ENCODE measurements at regions not wholly inside any gene's neighbourhood (a gene's known extent, or its start where the extent isn't known, plus 50 kb on each side); places are given as distances from the start of the nearest gene placed in this dataset.
"Not testable (repeated sequence)": the region's sequence is repeated elsewhere in the genome, so short reads cannot be mapped to it uniquely, and the experiment has no call there.

DNA sequence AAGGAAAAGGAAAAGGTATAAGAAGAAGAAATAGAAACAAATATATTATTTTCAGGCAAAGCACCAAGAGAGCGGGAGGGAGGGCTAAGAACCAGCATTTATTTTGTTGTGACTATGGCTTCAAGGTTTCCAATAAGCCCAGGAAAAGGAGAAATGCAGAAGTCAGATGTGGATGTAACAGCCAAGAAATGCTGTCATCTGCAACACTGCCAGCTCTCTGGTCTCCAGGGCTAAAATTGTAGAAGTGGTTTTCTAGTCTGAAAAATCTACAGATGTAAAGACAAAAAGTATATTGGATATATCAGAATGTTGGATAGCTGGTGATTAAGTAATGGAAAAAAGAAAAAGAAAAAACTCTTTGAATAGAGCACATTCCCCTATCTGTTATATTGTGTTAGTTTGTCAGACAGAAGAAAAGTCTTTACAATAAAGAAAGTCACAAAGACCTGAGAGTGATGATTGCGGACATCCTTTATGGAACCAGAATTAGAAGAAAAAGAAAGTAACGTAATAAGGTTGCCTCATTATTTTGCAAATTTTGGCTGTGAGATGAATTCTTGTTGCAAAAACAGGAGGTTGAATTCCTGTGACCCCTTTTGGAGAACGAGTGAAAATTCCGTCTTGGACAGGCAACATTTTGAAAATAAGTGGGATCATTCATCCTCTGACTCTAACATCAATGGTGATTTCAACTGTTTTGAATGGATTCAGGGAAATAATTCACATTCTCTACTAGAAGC is 938.1 kb downstream of the TTLL7 start:
- DNase-seq, result no peak

DNA sequence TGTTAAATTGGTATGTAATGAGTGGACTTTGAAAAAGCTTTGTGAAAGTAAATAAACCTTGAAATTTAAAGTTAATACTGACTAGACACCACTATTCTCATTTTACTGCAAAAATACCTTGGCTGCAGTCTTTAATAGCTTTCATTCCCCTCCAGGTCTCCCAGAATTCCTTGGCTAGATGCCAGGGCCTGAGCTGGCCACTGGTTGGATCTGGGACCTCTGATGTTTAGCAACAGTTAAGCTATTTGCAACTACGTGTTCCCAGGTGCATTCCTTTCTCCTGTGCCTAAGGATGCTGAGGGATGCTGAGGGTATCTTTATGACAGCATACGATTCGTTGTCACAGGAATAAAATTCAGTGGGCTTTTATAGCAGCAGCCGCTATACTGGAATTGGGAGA is 938.7 kb downstream of the TTLL7 start:
- no peak for DNase-seq

DNA sequence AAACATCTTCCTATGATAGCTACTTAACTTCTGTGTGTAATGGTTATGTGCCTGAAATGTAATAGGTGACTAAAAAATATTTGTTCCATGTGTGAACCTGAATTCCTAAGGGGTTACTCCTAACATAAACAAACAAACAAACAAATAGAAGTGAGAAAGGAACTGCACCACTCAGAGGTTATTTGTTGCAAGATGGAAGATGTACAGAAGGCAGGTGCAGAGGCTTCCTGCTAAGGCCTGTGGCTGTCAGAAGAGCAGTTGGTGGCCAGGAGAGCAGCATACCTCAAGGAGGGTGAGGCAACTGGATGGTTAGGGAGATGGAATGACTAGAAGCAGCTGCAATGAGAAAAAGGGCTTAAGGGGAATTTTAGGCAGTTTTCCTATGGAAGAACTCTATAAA is 940.6 kb downstream of the TTLL7 start:
- no peak for DNase-seq

DNA sequence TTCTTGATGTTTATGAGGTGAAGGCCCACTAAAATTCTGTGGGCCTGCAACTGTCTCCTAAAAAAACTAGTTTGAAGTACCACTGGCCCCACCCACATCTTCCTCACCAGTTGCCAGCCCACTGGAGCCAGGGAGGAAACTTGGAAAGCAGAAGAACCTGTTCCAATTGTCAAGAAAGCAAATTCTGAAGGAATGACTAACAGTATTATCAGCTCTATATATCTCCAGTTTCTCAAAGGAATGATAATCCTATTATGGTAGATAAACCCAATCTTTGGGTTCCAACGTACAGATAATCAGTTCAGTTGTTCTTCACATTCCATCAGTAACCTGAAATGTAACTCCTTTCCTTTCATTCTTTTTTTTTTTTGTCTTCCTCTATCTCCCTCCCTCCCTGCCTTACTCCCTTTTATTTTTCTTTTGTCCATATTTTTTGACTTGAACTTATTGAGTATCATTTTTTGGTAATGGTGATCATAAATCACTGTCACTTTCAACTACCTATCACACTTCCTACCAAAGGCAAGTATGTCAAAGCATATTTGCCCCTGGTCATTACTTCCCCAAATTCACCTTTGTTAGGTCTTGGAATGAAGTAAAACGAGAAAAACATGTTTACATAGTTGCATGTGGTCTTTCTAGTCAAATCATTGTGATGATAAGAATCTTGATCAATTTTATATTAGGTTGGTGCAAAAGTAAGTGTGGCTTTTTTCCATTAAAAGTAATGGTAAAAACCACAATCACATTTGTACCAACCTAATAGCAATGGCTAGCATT is 943.4 kb downstream of the TTLL7 start:
- no peak for DNase-seq

DNA sequence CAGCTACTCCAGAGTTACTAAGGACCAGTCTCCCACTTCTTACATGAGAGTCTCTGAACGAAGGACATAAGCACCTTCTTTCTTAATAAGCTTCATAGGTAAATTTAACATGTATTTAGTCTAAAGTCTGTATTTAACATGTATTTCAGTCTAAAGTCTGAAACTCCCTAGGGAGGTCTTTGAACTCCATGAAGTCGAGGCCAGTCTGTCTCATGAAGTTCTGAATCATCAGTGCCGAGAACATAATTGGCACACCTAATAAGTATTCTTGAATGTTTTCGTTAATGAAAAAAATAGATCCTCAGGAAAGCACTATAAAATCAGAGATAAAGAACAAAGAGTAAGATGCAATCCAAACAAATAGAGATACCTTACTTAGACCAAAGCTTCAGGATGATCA is 945.5 kb downstream of the TTLL7 start:
- DNase-seq, result no peak

DNA sequence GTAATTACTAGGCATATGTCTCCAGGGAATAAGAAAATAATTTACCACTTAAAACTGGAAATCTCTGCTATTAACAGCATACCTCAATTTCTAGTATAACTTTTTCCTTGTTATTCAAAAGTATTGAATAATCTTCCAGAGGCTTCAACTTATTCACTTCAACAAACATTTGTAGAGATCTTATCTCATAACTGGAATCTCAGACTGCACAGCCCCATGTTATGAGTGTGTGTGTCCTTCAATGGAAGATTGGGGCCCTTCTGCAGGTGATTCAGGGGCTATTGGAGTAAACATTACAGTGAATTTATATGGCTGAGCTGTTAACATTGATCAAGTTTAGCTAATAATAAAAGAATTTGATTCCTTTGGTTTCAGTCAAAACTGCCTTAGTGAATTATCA is 946.1 kb downstream of the TTLL7 start:
- DNase-seq, result no peak

DNA sequence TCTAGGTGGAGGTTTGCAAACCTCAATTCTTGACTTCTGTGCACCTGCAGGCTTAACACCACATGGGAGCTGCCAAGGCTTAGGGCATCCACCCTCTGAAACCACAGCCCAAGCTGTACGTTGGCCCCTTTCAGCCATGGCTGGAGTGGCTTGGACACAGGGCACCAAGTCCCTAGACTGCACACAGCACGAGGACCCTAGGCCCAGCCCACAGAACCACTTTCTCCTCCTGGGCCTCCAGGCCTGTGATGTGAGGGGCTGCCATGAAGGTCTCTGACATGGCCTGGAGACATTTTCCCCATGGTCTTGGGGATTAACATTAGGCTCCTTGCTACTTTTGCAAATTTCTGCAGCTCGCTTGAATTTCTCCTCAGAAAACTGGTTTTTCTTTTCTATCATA is 947.9 kb downstream of the TTLL7 start:
- DNase-seq, result not testable (repeated sequence)

DNA sequence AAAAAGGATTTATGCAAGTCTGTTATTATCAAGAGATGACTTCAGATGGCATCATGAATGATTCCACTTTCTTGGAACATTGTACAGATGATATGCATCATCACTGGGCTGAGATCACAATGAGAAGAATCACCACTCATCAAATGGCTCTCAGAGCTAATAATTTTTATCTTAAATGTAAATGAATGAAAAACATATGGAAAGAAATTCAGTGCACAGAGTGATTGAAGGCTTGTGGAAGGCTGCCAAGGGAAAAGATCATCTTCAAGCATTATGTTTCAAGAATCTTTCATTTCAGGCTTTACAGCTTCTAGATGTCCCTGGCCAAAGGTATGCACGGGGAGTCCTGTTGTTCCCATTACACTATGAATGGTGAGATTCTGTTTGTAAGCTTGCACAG is 955.7 kb downstream of the TTLL7 start:
- no peak for DNase-seq

DNA sequence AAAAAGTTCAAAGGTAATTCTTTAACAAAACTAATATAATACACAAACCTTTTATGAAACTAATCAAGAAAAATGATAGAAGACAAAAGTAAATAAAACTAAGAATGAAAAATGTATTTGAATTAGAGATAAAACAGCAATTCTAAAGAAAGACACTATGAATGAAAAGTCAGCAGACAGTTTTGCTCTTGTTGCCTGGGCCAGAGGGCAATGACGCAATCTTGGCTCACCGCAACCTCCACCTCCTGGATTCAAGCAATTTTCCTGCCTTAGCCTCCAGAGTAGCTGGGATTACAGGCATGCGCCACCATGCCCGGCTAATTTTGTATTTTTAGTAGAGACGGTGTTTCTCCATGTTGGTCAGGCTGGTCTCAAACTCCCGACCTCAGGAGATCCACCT is 959.8 kb downstream of the TTLL7 start:
- DNase-seq, result not testable (repeated sequence)

DNA sequence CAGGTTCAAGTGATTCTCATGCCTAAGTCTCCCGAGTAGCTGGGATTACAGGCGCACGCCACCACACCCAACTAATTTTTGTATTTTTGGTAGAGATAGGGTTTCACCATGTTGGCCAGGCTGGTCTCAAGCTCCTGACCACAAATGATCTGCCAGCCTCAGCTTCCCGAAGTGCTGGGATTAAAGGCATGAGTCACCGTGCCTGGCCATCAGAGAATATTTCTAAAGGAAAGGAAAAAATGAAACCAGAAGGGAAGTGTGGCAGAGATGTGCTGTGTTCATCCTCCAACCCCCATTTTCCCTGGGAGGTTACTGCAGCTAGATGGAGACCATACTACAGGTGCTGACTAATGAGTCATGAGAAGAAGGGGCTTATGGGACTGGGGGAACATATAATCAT is 964.1 kb downstream of the TTLL7 start:
- no peak for DNase-seq

DNA sequence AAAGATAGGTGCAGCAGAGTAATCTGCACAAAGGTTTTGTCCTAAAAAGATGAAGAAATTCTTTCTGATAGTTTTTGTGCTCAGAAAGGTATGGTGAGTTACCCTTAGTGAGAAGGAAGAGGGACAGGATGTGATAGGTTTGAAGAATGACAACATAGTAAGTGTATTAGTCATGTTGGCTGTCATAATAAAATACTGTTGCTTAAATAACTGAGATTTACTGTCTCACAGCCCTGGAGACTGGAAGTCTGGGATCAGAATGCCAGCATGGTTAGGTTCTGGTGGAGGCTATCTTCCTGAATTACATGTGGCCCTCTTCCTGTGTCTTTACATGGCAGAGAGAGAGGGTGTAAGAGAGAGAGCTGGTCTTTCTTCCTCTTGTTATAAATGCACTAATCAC is 965.2 kb downstream of the TTLL7 start:
- DNase-seq, result no peak

DNA sequence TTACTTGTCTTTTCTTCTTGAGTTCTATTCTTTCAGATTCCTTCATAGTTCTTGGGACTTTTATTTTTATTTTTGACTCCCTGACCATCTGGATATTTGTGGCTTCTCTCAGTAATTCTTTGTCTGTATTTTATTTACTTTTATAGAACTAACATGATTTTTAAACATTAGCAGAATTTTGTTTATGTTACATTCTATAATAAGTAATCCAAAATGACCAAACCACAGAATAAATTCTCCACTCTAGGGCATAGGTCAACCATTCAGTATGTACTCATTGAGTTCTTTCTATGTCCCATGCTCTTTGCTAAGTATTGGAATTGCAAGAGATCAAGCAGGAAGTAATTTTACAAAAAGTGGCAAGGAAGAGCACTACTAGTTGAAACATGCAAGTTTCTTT is 969.0 kb downstream of the TTLL7 start:
- no peak for DNase-seq

DNA sequence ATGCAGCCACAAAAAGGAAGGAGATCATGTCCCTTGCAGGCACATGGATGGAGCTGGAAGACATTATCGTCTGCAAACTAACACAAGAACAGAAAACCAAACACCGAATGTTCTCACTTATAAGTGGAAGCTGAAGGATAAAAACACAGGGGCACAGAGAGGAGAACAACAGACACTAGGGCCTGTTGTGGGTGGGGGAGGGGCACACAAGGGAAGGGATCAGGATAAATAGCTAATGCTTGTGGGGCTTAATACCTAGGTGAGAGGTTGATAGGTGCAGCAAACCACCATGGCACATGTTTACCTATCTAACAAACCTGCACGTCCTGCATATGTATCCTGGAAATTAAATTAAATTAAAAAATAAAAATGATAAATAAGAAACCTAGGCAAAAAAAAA is 969.9 kb downstream of the TTLL7 start:
- no peak for DNase-seq

DNA sequence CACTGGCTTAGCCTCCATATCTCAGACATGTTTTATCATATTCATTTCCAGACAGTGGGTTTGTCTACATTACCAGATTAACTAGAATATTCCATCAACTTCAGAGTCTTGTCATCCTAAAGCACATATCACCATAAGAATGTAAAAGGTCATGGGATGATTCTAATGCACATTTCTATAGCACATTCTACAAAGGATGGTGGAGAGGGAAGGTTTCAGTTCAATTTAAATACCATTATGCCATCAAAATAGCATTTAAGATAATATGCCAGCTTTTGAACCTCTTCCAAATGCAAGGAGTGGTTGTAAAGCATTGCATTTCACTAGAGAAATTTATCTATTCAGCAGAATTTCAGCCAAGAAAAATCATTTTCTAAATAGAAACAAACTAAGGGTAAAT is 970.5 kb downstream of the TTLL7 start:
- no peak for DNase-seq

DNA sequence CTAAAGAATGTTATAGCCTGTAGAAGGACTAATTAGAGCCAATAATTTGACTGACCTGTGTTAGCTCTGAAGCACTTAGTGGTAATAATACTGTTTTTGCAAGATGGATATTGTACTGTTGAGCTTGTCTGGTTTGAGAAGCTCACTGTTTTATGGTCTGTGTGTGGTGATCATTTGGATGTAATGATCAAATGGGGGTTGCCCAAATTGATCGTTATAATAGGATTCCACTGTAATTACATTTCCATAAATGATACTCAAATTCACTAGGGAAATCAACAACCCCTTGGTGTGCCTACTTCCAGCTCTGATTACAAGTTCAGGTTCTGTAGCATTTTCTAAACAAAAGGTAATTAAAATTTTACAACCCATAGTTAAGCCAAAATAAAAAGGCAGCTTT is 971.4 kb downstream of the TTLL7 start:
- DNase-seq, result no peak

DNA sequence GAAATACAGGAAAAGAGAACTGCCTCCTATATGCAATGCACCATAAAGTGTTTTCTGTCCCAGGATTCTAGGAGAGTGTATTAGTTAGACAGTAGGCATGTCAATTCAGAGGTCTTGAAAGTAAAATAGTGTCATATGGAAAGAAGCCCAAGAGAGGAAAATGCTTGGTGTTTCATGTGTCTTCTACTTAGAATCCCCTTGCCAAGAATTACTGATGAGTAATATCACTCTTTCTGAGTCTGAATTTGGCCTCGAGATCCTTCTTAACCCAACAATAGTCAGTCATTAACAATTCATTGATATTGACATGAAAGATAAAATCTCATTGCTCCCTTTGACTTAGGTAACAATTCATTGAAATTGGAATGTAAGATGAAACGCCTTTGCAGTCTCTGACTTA is 972.2 kb downstream of the TTLL7 start:
- no peak for DNase-seq

DNA sequence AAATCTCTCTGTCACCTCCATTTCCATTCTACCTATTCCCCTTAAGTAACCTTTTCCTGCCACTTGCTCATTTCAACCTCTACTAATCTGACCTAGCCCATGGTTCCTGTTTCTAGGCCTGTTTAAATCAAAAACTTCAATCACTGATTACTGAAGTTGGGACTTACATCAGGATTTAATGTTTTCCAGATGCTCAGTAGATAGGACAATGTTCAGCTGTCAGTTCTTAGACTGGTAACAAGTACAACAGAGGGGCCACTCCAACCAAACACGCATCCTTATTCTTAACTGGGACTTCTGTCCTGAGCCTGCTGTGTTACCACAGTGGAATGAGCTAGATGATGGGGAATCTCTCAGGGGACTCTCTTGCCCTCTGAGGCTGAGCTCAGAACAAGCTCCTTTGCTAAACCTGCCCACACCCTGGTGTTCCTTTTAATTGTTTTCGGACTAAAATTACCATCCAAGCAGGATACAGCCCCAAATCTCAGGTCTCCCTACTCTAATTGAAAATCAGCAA is 974.6 kb downstream of the TTLL7 start:
- DNase-seq, result no peak

DNA sequence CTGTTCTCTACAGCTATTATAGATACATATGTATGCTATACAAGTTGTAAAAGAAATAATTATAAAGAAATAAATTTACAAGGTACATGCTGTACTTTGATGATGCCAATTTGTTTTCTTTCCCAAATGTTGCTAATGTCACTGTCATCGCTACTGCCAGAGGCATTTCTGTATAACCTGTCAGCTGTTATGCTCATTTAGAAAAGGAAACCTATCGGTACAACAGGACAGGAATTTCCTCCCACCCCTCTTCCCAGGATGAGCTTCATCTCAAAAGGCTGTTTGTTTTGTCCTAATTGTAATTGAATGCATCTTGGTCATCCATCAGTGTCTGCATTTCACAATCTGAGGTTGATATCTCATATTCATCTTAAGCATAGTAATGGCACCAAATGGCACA is 975.7 kb downstream of the TTLL7 start:
- no peak for DNase-seq

DNA sequence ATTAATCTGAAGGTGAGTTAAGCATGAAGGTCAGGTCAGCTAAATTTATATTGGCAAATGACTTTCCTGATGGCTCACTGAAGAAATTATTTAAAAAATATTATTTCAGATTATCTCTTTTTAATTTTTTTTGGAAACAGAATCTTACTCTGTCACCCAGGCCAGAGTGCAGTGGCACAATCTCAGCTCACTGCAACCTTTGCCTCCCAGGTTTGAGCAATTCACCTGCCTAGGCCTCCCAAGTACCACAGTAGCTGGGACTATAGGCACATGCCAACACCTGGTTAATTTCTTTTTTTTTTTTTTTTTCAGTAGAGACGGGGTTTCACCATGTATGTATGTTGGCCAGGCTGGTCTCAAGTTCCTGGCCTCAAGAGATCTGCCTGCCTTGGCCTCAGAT is 976.7 kb downstream of the TTLL7 start:
- DNase-seq, result no peak

DNA sequence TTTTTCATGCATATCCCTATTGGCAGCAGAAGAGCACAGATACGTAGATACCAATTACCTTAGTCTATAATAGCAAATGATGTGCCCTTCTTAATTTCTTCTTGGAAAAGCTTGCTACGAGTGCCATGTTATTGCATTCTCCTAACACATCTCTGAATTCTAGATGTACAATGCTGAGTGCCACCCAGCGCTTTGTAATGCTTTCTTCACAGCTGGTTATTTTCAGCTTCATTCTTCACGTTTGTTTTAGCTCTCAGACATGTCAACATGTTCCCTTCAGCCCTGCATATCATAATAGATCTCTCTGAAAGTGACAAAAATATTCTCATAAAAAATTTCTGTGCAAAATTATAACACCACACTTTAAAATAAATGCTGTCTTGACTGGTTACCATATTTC is 981.2 kb downstream of the TTLL7 start:
- DNase-seq, result peak; percentile 46

DNA sequence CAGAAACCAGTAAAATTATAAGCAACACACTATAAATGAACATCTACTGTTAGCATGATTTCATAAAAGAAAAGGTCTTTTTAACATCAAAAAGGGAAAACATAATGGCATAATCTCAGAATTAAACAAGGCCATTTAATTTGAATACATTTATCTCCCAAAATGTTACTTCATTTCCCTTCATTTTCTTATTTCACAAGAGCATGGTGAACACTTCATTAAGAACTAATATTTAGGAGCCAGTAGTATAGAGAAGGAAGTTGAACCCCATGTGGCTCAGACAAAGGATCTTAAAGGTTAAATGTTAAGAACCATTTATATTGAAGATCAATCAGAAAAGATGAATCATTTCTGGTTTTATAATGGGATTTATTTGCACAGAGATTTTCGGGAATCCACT is 981.7 kb downstream of the TTLL7 start:
- peak; percentile 46 for DNase-seq

DNA sequence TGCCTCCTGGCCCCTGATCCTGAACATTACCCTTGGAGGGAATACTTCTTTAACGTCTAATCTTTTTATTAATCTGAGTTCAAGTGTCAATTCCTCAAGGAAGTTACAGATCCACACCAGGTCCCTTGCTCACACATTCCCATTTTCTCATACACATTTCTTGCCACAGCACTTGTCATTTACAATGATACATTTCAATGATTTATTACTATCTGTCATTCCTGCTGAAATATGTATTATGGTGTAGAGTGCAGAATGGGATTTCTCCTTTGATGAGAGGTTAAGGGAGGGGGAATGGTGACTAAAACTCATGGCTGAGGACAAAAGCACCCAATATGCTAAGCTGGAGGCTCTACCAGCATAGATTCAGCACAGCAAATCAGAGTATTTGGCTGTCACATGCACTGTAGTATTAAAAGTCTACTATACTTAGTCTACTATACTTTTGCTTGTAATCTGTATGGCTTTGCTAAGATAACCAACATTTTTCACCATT is 982.5 kb downstream of the TTLL7 start:
- DNase-seq, result no peak

DNA sequence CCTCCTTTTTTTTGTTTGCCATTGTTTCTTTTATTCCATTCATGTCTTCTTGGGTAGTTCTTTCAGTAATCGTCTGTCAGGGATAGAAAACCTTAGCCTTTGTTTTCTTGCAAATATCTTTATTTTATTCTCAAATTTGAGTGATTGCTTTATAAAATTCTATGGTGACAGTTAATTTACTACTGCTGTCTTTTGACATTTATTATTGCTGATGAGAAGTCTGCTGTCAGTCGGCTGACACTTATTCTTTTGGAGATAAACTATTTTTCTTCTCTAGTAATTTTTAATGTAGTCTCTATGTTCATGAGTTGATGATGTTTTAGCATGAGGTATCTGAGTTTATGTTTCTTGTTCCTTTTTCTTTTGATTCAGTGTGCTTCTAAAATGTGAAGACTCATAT is 983.8 kb downstream of the TTLL7 start:
- DNase-seq, result no peak

DNA sequence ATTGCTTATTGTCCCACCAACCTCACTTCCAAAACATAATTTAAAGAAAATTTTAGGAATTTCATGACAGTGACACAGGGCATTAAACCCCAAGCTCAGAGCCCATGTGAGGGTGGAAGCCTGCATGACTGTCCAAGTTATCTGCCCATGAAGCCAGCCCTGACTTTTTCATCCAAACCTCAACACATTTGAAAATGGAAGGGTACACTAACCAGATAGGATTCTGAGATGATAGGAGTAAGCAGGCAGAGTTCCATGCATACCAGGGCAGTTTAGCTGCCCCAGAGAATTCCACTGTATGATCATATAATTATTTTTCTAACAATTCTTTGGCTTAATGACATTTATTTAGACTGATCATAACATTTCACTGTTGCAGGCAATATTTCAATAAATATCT is 986.0 kb downstream of the TTLL7 start:
- DNase-seq, result no peak
